ENCODE measurements at regions not wholly inside any gene's neighbourhood (a gene's known extent, or its start where the extent isn't known, plus 50 kb on each side); places are given as distances from the start of the nearest gene placed in this dataset.
"Not testable (repeated sequence)": the region's sequence is repeated elsewhere in the genome, so short reads cannot be mapped to it uniquely, and the experiment has no call there.

DNA sequence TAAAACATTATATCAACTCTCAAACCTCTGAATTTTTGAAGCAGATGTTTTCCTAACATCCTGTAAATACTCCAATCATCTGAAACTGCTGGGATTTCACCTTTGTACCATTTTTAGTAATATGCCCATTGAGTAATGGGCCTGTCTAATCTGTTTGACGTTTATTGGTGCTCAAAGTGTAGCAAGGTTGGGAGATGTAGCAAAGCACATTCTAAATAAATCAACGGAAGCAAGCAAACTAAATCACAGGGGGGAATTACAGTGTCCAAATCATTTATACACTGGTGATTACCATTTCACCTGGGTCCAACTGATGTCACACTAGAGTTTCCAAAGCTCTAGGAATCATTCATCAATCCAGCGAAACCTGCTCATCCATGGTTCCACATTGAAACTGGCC is 518.7 kb upstream of the TBL1XR1 start:
- Histone ChIP-seq H3K9me3 (ENCODE audit: low read length) (no peaks in the 10 kb centered on the region), H3F3A (ENCODE audit: low read length, unreplicated experiment) (no peaks in the 10 kb centered on the region), H3K4me2 (ENCODE audit: low read length) (no peak overlapping the region), H3K9ac (ENCODE audit: low read length) (no peak overlapping the region), H3K4me3 (ENCODE audit: low read length) (no peak overlapping the region), H3K36me3 (ENCODE audit: low read depth, low read length) (no peaks in the 10 kb centered on the region), H3K27ac (ENCODE audit: low read length) (no peak overlapping the region), H3K4me1 (ENCODE audit: insufficient read depth, low read length) (no peaks in the 10 kb centered on the region), H3K9me2 (replicated peaks; ENCODE audit: low read length) (no peaks in the 10 kb centered on the region), H3K27me3 (ENCODE audit: low read length) (no peaks in the 10 kb centered on the region), H2AFZ (ENCODE audit: low read length) (no peak overlapping the region), H4K20me1 (ENCODE audit: low read length) (no peaks in the 10 kb centered on the region), H3K79me2 (ENCODE audit: low read length) (no peaks in the 10 kb centered on the region)
- ChIA-PET CTCF (no interaction called here), POLR2A (ENCODE audit: unreplicated experiment) (no interaction called here)
- intact Hi-C loops (cut with micrococcal nuclease), result no loop called here
- TF ChIP-seq, protein P1, sequence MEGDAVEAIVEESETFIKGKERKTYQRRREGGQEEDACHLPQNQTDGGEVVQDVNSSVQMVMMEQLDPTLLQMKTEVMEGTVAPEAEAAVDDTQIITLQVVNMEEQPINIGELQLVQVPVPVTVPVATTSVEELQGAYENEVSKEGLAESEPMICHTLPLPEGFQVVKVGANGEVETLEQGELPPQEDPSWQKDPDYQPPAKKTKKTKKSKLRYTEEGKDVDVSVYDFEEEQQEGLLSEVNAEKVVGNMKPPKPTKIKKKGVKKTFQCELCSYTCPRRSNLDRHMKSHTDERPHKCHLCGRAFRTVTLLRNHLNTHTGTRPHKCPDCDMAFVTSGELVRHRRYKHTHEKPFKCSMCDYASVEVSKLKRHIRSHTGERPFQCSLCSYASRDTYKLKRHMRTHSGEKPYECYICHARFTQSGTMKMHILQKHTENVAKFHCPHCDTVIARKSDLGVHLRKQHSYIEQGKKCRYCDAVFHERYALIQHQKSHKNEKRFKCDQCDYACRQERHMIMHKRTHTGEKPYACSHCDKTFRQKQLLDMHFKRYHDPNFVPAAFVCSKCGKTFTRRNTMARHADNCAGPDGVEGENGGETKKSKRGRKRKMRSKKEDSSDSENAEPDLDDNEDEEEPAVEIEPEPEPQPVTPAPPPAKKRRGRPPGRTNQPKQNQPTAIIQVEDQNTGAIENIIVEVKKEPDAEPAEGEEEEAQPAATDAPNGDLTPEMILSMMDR (conservative IDR thresholded peaks at IDR 0.05; ENCODE audit: low read depth, low read length), result no peak
- no peak for TF ChIP-seq EZH2phosphoT487 (IDR thresholded peaks at IDR 0.05; ENCODE audit: borderline replicate concordance, low read length)
- no peak for TF ChIP-seq EZH2 (IDR thresholded peaks at IDR 0.05; ENCODE audit: low read length, unreplicated experiment)
- DNase-seq (no peak), ATAC-seq (no peak)
- BruUV-seq (replicated peaks), result no TSS peak

- BruUV-seq (replicated peaks); CTCF ChIA-PET; H3K27me3 ChIP-seq (ENCODE audit: low read length); H3F3A ChIP-seq (ENCODE audit: low read length, unreplicated experiment); H2AFZ ChIP-seq (ENCODE audit: low read length); DNase-seq; intact Hi-C loops (cut with micrococcal nuclease); POLR2A ChIA-PET (ENCODE audit: unreplicated experiment); H3K9me2 ChIP-seq (replicated peaks; ENCODE audit: low read length); H3K9ac ChIP-seq (ENCODE audit: low read length); H3K27ac ChIP-seq (ENCODE audit: low read length); H3K79me2 ChIP-seq (ENCODE audit: low read length); ATAC-seq; H3K4me2 ChIP-seq (ENCODE audit: low read length); H3K9me3 ChIP-seq (ENCODE audit: low read length); H3K36me3 ChIP-seq (ENCODE audit: low read depth, low read length); H4K20me1 ChIP-seq (ENCODE audit: low read length); H3K4me3 ChIP-seq (ENCODE audit: low read length): not testable (repeated sequence)
- peaks cover 12% of the 10 kb centered on the region for H3K4me1 ChIP-seq (ENCODE audit: insufficient read depth, low read length)
Observed at GRCh38 chr3:177720927-177721326, 523.6 kb upstream of the TBL1XR1 start.

GRCh38 chr3:177721864-177722785 is 524.8 kb upstream of the TBL1XR1 start:
- peak; percentile 49; the same call in 1 of the 2 replicates for ATAC-seq
- H2AFZ ChIP-seq (ENCODE audit: low read length), result no peak overlapping the region
- no peaks in the 10 kb centered on the region for H3K36me3 ChIP-seq (ENCODE audit: low read depth, low read length)
- H3K9me3 ChIP-seq (ENCODE audit: low read length), result no peaks in the 10 kb centered on the region
- H3K4me3 ChIP-seq (ENCODE audit: low read length), result no peak overlapping the region
- H3F3A ChIP-seq (ENCODE audit: low read length, unreplicated experiment), result no peaks in the 10 kb centered on the region
- no peak overlapping the region for H3K27ac ChIP-seq (ENCODE audit: low read length)
- no TSS peak for BruUV-seq (replicated peaks)
- ChIA-PET CTCF (no interaction called here), POLR2A (ENCODE audit: unreplicated experiment) (interaction anchor here (0.6 kb wide), 1 partner anchor 63 kb away, joined by 4 read pairs; no protein-coding TSS in a partner anchor)
- H3K9ac ChIP-seq (ENCODE audit: low read length), result no peak overlapping the region
- H3K4me2 ChIP-seq (ENCODE audit: low read length), result no peak overlapping the region
- no peaks in the 10 kb centered on the region for H3K27me3 ChIP-seq (ENCODE audit: low read length)
- TF ChIP-seq, protein P1 (conservative IDR thresholded peaks at IDR 0.05; ENCODE audit: low read depth, low read length), result no peak
- TF ChIP-seq EZH2 (IDR thresholded peaks at IDR 0.05; ENCODE audit: low read length, unreplicated experiment) (no peak), EZH2phosphoT487 (IDR thresholded peaks at IDR 0.05; ENCODE audit: borderline replicate concordance, low read length) (no peak)
- H3K79me2 ChIP-seq (ENCODE audit: low read length), result no peaks in the 10 kb centered on the region
- intact Hi-C loops (cut with micrococcal nuclease), result no loop called here
- H3K9me2 ChIP-seq (replicated peaks; ENCODE audit: low read length), result no peaks in the 10 kb centered on the region
- H3K4me1 ChIP-seq (ENCODE audit: insufficient read depth, low read length), result peaks cover 12% of the 10 kb centered on the region
- peak; percentile 47 for DNase-seq
- H4K20me1 ChIP-seq (ENCODE audit: low read length), result no peaks in the 10 kb centered on the region

Measured in PC-3 (cell line).